ENCODE measurements at regions not wholly inside any gene's neighbourhood (a gene's known extent, or its start where the extent isn't known, plus 50 kb on each side); places are given as distances from the start of the nearest gene placed in this dataset.
"Not testable (repeated sequence)": the region's sequence is repeated elsewhere in the genome, so short reads cannot be mapped to it uniquely, and the experiment has no call there.

DNA sequence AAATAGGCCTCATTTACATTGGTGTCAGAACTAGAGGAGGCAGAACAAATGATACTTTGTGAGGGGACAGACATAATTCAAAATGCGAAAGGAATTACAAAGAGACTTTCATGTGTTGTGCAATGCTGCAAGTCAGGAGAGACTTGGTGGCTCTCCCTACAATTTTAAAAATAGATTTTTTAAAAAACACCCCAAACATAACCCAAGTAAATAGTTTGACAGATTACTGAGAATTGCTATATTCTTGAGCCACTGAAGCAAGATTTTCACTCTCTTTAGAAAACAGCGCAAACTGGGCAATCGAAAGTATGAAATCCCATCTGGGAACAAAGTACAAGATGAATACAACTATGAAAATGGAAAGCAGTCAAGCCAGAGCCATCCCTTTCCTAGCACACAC, 126.3 kb upstream of the NPY start:
- in situ Hi-C loops (cut with MboI; ENCODE audit: low sequenced_read_pairs): no loop called here
- no peaks in the 10 kb centered on the region for H3K27me3 ChIP-seq (ENCODE audit: low read depth)
- DNase-seq (ENCODE audit: low spot score in 2 of 2): no peak
- H3K4me3 ChIP-seq: no peak overlapping the region
- no peaks in the 10 kb centered on the region for H3K9me3 ChIP-seq
- H3K36me3 ChIP-seq (replicated peaks): no peaks in the 10 kb centered on the region
- no peaks in the 10 kb centered on the region for H3K4me1 ChIP-seq

DNA sequence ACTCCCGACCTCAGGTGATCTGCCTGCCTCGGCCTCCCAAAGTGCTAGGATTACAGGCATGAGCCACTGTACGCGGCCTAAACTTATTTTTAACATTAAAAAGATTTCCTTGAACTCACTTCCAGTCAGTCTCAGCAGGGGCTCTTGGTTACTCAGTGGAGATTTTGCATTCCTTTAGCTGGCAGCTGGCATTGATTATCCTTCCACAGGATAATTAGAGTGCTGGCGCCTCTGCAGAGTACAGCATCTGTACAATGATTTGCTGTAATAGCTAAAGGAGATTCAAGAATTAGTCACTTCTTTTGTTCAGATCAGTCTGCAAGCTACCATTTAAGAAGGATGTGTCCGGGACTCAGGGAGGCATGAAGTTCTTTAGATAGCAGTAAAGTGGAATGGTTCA, 125.0 kb upstream of the NPY start:
- Histone ChIP-seq H3K4me3 (no peak overlapping the region), H3K9me3 (no peaks in the 10 kb centered on the region), H3K4me1 (no peaks in the 10 kb centered on the region), H3K27me3 (ENCODE audit: low read depth) (no peaks in the 10 kb centered on the region), H3K36me3 (replicated peaks) (no peaks in the 10 kb centered on the region)
- no peak for DNase-seq (ENCODE audit: low spot score in 2 of 2)
- in situ Hi-C loops (cut with MboI; ENCODE audit: low sequenced_read_pairs): no loop called here

DNA sequence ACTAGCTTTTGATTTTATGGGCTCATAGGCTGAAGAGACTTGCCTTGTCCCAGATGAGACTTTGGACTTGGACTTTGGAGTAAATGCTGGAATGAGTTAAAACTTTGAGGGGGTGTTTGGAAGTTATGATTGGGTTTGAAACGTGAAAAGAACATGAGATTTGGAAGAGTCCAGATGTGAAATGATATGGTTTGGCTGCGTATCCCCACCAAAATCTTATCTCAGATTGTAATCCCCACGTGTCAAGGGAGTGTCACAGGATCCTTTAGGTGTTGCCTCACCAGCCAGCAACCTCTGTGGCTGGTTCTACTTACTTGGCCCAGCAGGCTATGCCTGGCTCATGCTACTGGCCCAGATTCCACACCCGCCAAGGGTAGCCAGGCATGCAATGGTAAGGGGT, 119.6 kb upstream of the NPY start:
- H3K4me1 ChIP-seq: no peaks in the 10 kb centered on the region
- H3K4me3 ChIP-seq: no peak overlapping the region
- in situ Hi-C loops (cut with MboI; ENCODE audit: low sequenced_read_pairs): no loop called here
- DNase-seq (ENCODE audit: low spot score in 2 of 2): no peak
- H3K9me3 ChIP-seq: 0 out of 2 replicates have a peak, but pooled peaks cover 2% of the 10 kb centered on the region
- no peaks in the 10 kb centered on the region for H3K36me3 ChIP-seq (replicated peaks)
- no peaks in the 10 kb centered on the region for H3K27me3 ChIP-seq (ENCODE audit: low read depth)

GRCh38 chr7:24169077-24169624, 114.8 kb upstream of the NPY start:
- in situ Hi-C loops (cut with MboI; ENCODE audit: low sequenced_read_pairs): no loop called here
- Histone ChIP-seq H3K4me1 (no peaks in the 10 kb centered on the region), H3K27me3 (ENCODE audit: low read depth) (no peaks in the 10 kb centered on the region), H3K36me3 (replicated peaks) (no peaks in the 10 kb centered on the region), H3K9me3 (0 out of 2 replicates have a peak, but pooled peaks cover 2% of the 10 kb centered on the region), H3K4me3 (no peak overlapping the region)
- no peak for DNase-seq (ENCODE audit: low spot score in 2 of 2)

DNA sequence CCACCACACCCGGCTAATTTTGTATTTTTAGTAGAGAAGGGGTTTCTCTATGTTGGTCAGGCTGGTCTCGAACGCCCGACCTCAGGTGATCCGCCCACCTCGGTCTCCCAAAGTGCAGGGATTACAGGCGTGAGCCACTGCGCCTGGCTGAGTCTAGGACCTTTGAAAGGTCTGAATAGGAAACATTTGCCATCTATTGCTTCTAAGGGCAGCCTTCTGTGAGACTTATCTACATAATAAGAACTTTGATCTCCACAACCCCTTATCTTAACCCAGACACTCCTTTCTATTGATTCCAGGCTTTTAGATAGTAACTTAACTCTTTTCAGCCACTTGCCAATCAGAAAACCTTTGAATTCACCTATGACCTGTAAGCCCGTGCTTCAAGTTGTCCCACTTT, 112.0 kb upstream of the NPY start:
- DNase-seq (ENCODE audit: low spot score in 2 of 2); H3K4me3 ChIP-seq; in situ Hi-C loops (cut with MboI; ENCODE audit: low sequenced_read_pairs); H3K4me1 ChIP-seq; H3K9me3 ChIP-seq; H3K27me3 ChIP-seq (ENCODE audit: low read depth); H3K36me3 ChIP-seq (replicated peaks): not testable (repeated sequence)

- Histone ChIP-seq H3K4me3 (no peak overlapping the region), H3K4me1 (no peaks in the 10 kb centered on the region), H3K36me3 (replicated peaks) (no peaks in the 10 kb centered on the region), H3K27me3 (ENCODE audit: low read depth) (no peaks in the 10 kb centered on the region), H3K9me3 (no peaks in the 10 kb centered on the region)
- DNase-seq (ENCODE audit: low spot score in 2 of 2): no peak
- in situ Hi-C loops (cut with MboI; ENCODE audit: low sequenced_read_pairs): no loop called here
These were observed 111.1 kb upstream of the NPY start for GRCh38 chr7:24172856-24173255.

DNA sequence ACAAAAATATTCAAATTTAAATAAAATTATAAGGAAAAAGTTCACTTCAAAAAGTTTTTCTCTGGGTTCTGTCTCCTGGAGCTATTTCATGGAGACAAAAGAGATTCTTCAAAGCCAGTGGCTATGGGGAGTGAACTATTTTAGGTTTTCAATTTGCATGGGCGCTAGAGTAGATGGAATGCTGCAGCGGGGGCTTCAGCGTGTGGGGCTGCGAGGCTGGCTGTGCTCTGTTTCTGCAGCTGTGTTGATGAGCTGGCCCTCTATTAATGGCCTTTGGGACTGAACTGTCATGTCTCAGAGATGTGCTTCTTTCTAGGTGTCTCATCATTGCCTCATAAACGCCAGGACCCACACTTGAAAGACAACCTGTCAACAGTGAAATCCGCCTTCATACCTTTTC, 108.4 kb upstream of the NPY start:
- H3K4me1 ChIP-seq: no peaks in the 10 kb centered on the region
- H3K4me3 ChIP-seq: no peak overlapping the region
- in situ Hi-C loops (cut with MboI; ENCODE audit: low sequenced_read_pairs): no loop called here
- no peaks in the 10 kb centered on the region for H3K27me3 ChIP-seq (ENCODE audit: low read depth)
- no peaks in the 10 kb centered on the region for H3K9me3 ChIP-seq
- no peaks in the 10 kb centered on the region for H3K36me3 ChIP-seq (replicated peaks)
- DNase-seq (ENCODE audit: low spot score in 2 of 2): no peak

GRCh38 chr7:24178811-24179570, 105.0 kb upstream of the NPY start:
- no peaks in the 10 kb centered on the region for H3K4me1 ChIP-seq
- DNase-seq (ENCODE audit: low spot score in 2 of 2): no peak
- no peaks in the 10 kb centered on the region for H3K36me3 ChIP-seq (replicated peaks)
- in situ Hi-C loops (cut with MboI; ENCODE audit: low sequenced_read_pairs): no loop called here
- H3K9me3 ChIP-seq: no peaks in the 10 kb centered on the region
- H3K27me3 ChIP-seq (ENCODE audit: low read depth): 0 out of 2 replicates have a peak, but pooled peaks cover 5% of the 10 kb centered on the region
- no peak overlapping the region for H3K4me3 ChIP-seq

DNA sequence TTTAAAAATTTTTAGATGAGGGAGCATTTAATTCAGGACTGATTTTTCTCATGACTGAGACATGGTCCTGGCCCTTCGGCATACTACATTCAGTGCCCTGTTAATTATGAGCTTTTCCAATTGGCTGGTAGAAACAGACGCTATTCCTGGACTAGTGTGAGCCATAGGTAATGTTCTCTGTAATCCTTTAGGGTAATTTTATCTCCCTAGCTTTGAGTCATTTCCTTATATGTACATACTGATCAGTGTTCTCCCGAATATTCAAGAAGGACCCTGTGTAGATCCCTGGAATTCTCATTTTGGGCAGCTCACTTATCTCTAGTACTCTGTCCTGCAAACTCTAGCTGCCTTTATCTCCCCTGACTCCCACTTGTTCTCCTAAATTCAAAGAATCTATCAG, 92.6 kb upstream of the NPY start:
- no peak overlapping the region for H3K4me3 ChIP-seq
- no peaks in the 10 kb centered on the region for H3K36me3 ChIP-seq (replicated peaks)

GRCh38 chr7:24192053-24192452, 91.9 kb upstream of the NPY start:
- Histone ChIP-seq H3K4me1 (no peaks in the 10 kb centered on the region), H3K4me3 (no peak overlapping the region), H3K36me3 (replicated peaks) (no peaks in the 10 kb centered on the region), H3K9me3 (no peaks in the 10 kb centered on the region), H3K27me3 (ENCODE audit: low read depth) (peaks cover 12% of the 10 kb centered on the region)
- no peak for DNase-seq (ENCODE audit: low spot score in 2 of 2)
- in situ Hi-C loops (cut with MboI; ENCODE audit: low sequenced_read_pairs): no loop called here

More for the DNA sequence above, 92.6 kb upstream of the NPY start:
- in situ Hi-C loops (cut with MboI; ENCODE audit: low sequenced_read_pairs): no loop called here
- H3K4me1 ChIP-seq: no peaks in the 10 kb centered on the region
- H3K27me3 ChIP-seq (ENCODE audit: low read depth): peaks cover 14% of the 10 kb centered on the region
- no peak for DNase-seq (ENCODE audit: low spot score in 2 of 2)
- H3K9me3 ChIP-seq: no peaks in the 10 kb centered on the region

DNA sequence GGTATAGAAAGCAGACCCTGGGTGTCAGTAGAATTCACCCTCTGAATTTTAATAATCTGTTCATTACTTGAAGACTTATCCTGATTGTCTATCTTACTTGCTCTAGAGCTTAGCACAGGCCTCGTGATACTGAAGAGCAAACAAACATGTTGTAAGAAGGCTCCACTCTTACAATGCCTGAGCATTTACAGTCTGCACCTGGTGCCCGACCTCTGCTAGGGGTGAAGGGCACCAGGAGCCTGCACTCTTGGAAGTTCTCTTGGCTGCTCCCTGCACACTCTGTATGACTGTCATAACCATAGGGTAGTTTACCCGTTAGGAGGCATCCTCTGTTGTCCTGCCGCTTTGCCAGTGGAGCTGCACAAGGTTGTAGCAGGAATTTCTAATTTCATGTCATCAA, 91.3 kb upstream of the NPY start:
- no peak for DNase-seq (ENCODE audit: low spot score in 2 of 2)
- H3K4me1 ChIP-seq: no peaks in the 10 kb centered on the region
- H3K4me3 ChIP-seq: no peak overlapping the region
- H3K36me3 ChIP-seq (replicated peaks): no peaks in the 10 kb centered on the region
- H3K9me3 ChIP-seq: no peaks in the 10 kb centered on the region
- peaks cover 7% of the 10 kb centered on the region for H3K27me3 ChIP-seq (ENCODE audit: low read depth)
- in situ Hi-C loops (cut with MboI; ENCODE audit: low sequenced_read_pairs): no loop called here

DNA sequence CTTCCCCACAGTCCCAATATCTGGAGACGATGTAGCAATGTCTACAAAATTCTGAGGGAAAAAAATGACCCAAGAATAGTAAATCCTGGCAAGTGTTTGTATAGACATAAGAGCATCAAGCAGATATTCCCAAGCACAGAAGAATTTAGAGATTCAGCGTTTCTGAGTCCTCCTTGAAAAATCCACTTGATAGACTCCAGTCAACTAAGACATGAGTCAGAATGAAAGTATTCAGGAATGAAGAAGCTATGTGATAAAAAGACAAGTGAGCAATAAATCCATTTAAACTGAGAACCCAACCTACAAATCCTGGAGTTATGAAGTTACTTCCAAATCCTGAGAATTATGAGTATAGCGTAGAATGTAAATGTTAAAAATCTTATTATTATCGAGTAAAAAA, 86.1 kb upstream of the NPY start:
- Histone ChIP-seq H3K4me1 (no peaks in the 10 kb centered on the region), H3K9me3 (no peaks in the 10 kb centered on the region), H3K36me3 (replicated peaks) (no peaks in the 10 kb centered on the region), H3K4me3 (no peak overlapping the region), H3K27me3 (ENCODE audit: low read depth) (no peaks in the 10 kb centered on the region)
- in situ Hi-C loops (cut with MboI; ENCODE audit: low sequenced_read_pairs): no loop called here
- no peak for DNase-seq (ENCODE audit: low spot score in 2 of 2)

DNA sequence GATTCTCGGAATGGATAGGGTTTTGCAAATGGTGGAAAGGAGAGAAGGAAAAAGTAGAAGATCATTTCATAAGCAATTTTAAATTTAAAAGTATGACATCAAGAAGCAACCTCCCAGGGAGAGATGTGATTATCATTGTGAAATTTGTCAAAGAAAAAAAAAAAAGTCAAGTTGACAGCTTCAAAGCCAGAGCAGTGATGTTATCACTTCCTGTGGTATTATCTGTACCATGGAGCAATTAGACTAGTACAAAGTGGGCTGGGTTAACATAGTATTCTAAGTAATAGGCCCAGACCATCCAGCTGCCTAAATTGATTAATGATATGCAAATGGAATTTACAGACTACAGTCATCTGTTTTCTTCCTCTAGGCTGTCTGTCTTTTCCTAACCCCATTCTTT, 84.0 kb upstream of the NPY start:
- in situ Hi-C loops (cut with MboI; ENCODE audit: low sequenced_read_pairs): no loop called here
- no peaks in the 10 kb centered on the region for H3K27me3 ChIP-seq (ENCODE audit: low read depth)
- no peaks in the 10 kb centered on the region for H3K36me3 ChIP-seq (replicated peaks)
- H3K4me1 ChIP-seq: no peaks in the 10 kb centered on the region
- no peak overlapping the region for H3K4me3 ChIP-seq
- H3K9me3 ChIP-seq: no peaks in the 10 kb centered on the region
- no peak for DNase-seq (ENCODE audit: low spot score in 2 of 2)

- Histone ChIP-seq H3K27me3 (ENCODE audit: low read depth) (no peaks in the 10 kb centered on the region), H3K4me3 (no peak overlapping the region), H3K4me1 (no peaks in the 10 kb centered on the region), H3K36me3 (replicated peaks) (no peaks in the 10 kb centered on the region), H3K9me3 (no peaks in the 10 kb centered on the region)
- no peak for DNase-seq (ENCODE audit: low spot score in 2 of 2)
- in situ Hi-C loops (cut with MboI; ENCODE audit: low sequenced_read_pairs): no loop called here
These were observed 83.5 kb upstream of the NPY start for GRCh38 chr7:24200407-24200966.
